NCI-H2196 (cell line): ENCODE measurements at regions not wholly inside any gene's neighbourhood (a gene's known extent, or its start where the extent isn't known, plus 50 kb on each side); places are given as distances from the start of the nearest gene placed in this dataset.
"Not testable (repeated sequence)": the region's sequence is repeated elsewhere in the genome, so short reads cannot be mapped to it uniquely, and the experiment has no call there.

Experiments used
- DNase-seq: peaks from one replicate; lab custom pipeline; 2025; ENCODE audit not compliant: unreplicated experiment; lab: John Stamatoyannopoulos, UW

DNA sequence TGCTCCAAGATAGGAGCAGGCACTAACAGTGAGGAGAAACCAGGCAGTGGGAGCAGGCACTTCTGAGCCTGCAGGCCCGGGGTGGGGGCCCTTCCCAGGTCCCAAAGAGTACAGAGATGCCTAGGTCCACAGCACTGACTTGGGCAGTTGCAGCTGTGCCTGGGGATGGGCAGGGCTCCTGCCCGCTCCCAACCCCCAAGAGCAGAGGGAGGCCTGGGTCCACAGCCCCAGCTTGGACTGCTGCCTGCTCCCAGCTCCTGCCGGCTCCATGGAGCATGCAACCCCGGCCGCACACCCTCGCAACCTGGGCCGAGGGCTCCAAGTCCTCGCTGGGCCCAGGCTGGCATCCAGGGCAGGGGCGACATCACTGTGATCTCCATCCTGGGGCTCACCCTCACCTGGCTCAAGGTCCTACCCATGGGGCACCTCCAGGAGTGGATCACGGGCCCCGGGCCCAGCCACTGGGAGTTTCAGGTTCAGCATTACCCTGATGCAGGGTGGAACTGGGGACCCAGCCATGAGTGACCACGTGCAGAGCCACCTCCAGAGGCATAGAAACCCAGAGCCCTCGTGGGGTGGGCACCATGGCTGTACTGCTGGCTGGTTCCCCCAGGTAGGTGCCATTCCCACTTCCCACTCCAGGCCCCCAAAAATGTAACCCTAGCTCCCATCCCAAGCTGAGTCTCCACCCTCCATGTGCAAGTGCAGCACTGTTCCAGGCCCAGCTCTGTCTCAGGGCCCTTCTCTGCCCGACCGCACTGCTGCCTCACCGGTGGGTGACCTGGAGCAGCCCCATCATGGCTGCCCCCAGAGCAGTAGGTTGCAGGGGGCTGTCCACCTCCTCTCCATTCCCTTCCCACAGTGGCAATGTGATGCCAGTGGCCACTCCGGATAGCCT, 325.6 kb downstream of the NR4A2 start:
- DNase-seq: no peak

DNA sequence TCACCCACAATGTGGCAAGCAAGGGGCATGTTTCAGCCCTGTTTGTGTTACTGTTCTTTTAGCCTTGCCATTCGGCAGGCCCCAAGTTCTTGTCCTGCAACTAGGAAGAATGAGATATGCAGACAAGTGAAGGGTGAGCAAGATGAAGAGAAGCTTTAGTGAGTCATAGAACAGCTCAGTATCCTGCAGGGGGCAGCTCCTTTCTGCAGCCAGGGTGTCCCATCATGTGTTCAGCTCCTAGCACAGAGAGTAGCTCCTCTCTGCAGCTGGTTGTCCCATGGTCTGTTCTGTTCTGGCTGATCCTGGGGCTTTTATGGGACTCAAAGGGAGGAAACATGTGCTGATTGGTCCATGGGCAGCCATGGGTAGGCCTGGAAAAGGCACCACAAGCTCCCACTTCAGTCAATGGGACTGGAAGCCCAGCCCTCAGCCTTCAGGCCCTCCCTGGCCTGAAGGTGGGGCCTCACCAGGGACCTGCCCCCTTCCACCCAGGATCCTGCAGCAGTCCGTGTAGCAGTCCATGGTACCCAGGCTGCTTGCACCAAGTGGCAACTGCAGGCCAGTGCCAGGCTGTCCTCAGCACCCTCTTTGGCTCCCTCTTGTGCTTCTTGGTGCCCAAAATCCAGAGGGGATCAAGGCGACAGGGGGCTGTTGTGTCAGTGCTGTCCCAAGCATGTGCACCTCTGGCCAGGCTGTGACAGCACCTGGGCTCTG, 326.4 kb downstream of the NR4A2 start:
- DNase-seq: no peak

DNA sequence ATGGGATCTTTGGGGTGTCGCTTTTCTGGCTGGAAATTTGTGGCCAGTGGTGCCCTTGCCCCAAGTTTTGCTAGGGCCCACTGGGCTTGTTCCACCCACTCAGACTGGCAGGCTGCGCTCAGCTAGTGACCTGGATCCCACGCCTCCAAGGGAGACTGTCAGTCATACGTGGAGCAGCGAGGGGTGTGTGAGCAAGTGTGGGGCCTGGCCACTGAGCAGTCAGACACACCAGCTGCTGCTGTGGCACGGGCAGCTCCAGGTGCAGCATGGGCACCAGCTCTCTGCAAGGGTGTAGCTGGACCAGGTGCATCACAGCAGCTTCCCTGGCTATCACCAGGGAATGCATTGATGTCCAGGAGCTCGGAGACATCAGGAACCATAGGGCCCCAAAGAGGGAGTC, 327.0 kb downstream of the NR4A2 start:
- no peak for DNase-seq

DNA sequence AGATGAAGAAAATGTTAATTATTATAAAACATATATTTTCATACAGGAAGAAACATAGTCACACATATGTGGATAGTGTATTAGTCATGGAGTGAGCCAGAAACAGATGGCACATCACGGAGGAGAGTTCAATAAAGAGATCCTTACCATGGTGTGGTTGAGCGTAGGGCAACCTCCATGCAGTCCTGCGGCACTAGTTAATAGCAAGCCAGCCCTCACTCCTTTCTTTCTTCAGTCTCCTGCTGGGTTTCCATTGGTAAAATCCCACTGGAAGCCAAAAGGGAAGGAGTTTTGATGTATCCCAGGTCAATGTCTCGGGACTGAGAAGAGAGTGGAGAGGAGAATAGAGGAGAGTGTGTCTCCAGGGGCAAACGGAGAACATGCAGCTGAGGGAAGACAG, 328.1 kb downstream of the NR4A2 start:
- DNase-seq: no peak

DNA sequence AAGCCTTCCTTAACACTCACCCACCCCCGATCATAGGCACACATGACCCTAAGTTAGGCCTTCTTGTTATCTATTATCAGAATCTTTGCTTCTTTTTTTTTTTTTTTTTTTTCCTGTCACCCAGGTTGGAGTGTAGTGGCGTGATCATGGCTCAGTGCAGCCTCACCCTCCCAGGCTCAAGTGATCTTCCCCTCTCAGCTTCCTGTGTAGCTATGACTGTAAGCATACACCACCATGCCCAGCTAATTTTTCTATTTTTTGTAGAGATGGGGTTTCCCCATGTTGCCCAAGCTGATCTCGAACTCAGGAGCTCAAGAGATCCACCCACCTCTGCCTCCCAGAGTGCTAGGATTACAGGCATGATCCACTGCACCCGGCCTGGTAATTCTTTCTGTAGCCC, 328.7 kb downstream of the NR4A2 start:
- DNase-seq: no peak

DNA sequence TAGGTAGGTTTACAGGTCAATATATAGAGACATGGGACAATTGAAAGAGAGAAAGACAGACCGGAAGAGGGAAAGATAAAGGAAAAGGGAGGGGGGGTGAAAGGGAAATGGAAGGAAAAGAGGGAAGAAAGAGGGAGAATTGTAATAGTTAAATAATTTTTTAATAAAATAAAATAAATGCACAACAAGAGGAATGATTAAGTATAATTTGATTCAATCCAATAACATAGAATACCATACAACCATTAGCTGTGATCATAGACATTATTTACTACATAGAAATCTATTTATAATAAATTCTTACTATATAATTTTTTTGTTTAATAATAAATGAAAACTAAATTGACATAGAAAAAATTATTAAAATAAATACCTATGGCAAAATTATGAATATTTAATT, 330.7 kb downstream of the NR4A2 start:
- DNase-seq: no peak

DNA sequence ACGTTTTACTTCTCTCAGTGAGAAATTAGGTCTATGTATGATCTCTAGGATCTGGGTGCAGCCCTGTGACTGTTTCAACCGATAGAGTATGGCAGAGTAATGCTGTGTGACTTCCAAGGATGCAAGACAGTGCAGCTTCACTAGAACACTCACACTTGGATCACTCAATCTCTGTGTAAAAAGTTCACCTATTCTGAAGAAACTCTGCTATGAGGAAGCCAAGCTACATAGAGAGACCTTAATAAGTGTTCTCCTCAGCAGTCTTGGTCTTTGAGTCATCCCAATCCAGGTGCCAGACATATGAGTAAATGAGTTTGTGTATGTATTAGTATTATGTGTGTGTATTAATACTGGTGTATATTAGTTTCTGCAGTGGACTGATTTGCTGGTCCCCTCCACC, 335.0 kb downstream of the NR4A2 start:
- DNase-seq: no peak

DNA sequence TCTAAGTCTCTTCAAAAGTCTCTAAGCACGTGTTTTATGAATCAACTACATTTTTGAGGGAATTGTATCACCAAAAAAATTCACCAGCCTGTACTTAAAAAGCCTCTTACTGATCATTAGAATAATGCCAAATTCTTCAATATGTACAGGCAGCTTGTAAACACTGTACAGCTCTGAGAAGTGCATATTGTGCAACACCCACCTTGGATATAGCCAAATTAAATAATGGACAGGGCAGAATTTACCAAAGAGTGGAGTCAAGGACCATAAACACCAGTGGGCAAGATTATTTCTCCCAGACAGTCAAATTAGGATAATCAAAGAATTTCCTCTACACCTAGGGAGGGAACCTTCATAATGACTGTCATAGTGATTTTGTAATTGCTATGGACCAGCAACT, 338.2 kb downstream of the NR4A2 start:
- no peak for DNase-seq

DNA sequence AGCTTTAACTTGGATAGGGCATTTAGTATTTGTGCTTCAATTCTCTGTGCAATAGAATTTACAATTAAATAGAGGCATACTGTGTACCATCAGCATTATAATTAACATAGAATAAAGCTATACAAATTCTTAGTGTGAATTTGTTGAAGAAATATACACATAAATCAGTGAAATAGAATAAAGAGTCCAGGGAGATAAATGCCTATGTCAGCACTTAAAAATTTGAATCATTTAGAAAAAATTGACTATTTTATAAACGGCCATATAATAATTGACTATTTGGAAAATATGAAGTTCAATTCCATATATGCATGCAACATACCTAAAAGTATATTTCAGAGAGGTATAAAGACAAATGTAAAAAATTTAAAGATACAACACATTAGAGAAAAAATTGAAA, 348.7 kb downstream of the NR4A2 start:
- no peak for DNase-seq

DNA sequence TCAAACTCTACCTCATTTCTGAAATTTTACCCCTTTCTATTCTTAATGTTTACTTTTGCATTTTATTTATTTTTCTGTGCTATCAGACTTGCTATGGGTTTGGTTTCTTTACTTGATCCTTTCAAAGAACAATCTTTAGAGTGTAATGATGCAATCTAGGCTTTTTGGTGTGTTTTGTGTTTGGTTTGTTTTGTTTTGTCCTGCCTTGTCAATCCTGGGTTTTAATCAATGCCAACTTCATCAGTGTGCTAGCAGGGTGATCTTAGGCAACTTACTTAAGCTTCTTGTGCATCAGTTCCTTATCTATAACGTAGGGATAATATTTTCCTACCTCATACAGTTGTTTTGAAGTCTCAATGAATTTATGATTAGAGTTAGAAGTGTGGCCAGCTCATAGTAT, 350.4 kb downstream of the NR4A2 start:
- DNase-seq: no peak

DNA sequence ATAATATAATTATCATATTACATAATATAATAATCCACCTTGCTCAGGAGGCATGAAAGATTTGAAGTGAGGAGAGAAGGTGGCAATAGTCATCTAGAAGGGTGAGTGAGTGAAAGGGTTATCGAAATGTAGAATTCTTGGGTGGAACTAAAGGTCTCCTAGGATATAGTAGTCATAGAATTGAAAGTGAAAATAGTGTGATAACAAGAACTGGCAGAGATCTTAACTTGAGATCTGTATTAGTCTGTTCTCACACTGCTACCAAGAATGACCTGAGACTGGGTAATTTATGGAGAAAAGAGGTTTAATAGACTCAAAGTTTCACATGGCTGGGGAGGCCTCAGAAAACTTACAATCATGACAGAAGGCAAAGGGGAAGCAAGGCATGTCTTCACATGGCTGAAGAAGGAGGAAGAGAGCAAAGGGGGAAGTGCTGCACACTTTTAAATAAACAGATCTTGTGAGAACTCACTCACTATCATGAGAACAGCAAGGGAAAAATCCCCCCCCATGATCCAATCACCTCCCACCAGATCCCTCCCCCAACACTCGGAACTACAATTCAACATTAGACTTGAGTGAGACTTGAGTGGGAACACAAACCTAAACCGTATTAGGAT, 351.5 kb downstream of the NR4A2 start:
- no peak for DNase-seq

DNA sequence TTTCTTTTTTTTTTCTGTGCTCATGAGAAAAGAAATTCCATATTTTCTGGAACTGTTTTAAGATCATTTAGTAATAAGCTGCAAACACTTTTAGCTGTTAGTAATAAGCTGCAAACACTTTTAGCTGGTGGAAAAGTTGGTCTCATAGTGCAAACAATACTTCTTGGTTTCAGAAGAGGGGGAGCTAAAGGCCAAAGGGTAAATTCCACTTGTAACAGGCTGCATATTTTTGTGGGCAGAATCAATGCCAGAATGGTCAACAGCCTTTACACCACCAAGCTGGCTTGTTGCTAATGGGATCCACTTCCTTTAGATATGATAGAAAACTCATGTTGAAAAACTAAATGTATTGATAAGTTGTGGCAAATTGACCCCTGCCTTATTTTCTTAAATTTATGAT, 356.8 kb downstream of the NR4A2 start:
- no peak for DNase-seq

DNA sequence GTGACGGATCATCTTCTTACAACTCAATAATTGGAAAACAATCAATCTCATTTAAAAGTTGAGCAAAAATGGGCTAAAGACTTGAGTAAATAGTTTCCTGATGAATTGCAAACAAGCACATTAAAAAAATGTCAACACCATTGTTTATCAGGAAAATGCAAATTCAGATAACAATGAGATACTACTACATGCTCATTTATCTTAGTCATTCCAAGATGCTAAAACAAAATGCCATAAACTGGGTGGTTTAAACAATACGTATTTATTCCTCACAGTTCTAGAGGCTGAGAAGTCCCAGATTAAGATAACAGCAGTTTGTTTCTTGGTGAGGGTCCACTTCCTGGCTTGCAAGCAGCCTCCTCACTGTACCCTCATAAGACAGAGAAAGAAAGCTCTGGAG, 359.6 kb downstream of the NR4A2 start:
- DNase-seq: no peak

DNA sequence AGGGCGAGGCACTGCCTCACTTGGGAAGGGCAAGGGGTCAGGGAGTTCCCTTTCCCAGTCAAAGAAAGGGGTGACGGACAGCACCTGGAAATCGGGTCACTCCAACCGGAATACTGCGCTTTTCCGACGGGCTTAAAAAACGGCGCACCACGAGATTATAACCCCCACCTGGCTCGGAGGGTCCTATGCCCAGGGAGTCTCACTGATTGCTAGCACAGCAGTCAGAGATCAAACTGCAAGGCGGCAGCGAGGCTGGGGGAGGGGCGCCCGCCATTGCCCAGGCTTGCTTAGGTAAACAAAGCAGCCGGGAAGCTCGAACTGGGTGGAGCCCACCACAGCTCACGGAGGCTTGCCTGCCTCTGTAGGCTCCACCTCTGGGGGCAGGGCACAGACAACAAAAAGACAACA, 366.5 kb downstream of the NR4A2 start:
- not testable (repeated sequence) for DNase-seq

DNA sequence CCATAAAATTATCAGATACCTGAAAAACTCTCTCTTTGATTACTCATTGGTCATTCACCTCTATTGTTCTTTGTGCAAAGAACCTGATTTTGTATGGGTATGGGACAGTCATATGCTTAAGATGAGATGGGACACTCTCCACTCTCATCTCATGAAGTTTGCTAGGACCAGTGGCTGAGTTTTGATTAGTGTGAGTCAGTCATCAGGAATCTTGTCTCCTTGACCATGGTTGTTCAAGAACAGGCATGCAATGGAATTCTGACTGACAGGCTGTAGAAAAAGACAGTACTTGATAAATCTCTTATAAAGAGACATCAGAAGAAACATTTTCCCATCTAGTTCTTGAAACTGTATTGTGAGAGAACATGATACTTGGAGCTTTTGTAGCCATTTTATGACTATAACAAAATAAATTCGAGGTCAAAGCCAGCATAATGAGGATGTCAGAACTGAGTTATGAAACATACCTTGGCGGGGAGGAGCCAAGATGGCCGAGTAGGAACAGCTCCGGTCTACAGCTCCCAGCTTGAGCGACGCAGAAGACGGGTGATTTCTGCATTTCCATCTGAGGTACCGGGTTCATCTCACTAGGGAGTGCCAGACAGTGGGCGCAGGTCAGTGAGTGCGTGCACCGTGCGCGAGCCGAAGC, 367.0 kb downstream of the NR4A2 start:
- no peak for DNase-seq

DNA sequence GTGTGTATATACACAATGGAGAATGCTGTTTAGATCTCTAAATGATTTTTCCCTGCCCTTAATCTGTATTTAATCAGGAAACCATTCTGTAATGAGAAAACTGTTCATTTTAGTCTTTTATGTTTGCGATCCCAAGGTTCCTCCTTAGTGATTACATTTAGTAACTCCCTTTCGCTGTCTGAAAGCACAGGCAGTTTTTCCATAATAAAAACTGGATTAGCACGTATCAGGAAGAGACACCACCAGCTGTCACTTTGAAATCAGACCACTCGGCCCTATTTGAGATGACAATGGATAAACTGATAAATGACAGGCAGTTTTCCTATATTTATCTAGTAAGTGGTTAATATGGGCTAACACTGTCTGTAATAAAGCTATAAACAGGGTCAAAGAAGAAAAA, 370.9 kb downstream of the NR4A2 start:
- DNase-seq: no peak

DNA sequence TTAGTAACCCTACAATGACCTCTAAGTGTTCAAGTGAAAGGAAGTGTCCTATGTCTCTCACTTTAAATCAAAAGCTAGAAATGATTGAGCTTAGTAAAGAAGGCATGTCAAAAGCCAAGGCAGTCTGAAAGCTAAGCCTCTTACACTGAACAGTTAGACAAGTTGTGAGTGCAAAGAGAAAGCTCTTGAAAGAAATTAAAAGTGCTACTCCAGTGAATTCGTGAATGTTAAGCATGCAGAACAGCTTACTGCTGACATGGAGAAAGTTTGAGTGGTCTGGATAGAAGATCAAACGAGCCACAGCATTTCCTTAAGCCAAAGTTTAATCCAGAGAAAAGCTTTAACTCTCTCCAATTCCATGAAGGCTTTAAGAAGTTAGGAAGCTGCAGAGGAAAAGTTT, 373.7 kb downstream of the NR4A2 start:
- DNase-seq: no peak

DNA sequence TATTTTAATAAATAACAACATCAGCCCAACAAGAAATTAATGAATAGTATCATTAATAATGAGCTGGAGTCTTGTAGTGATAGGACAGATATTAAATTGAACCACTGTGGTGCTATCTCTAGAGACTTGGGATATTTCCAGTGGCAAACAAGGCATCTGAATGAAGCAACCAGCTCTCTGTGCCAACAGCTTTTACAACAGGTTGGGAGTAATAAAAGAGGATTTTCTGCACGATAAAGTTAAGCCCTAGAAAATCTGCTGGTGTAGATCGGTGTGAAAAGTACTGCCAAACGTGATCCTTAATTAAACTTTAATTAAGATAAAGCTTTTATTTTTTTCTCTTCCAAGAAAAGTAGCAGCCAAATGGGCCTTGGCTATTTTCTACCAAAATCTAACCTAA, 385.5 kb downstream of the NR4A2 start:
- no peak for DNase-seq

DNA sequence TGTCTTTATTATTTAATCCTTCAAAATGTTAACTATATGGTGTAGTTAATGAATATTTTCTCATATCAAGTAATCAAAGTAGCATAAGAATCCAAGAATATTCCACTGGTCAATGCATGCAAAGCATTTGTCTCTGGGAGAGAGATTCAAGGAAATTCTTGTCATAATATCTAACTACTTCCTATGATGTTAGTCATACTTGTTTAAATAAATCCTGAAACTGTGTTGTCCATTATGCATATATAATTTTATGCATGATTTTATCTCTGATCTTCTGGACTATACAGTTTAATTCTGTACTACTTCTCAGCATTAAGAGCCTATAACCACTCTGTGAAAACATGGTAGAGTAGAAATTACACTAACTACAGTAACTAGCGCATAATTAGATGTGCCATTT, 388.3 kb downstream of the NR4A2 start:
- DNase-seq: no peak

DNA sequence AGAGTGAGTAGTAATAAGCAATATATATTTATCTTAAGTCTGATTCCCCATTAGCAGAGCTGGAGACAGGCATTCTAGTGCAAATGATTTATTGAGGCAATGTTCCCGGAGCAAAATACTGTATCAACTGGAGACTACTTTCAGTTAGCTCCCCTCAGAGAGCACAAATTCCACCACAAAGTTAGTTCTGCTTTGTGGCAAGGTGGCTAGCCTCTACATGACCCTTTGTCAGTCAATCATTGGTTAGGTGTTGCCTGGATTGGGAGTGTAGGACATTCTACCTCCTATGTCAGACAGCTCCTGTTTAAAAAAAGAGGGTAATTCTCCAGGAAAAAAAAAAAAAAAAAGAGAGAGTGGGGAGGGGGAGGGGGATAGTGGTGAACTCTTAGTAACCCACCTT, 402.2 kb downstream of the NR4A2 start:
- DNase-seq: no peak

DNA sequence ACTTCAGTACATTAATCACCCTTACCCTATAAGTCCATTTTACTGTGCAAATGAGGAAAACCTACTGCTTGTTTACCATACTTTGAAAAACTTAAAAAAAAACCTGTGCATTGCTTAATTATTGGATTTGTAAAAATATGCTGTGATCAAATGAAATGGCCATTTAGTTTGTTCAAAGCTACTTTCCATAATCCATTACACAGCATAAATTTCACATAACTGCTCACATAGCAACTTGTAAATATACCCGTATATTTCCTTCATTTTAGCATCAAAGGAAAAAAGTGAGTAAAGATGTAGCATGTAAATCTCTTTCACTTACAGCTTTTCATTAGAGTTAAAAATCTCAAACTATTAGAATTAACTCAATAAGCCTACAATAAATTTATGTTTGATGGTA, 415.1 kb downstream of the NR4A2 start:
- DNase-seq: no peak

DNA sequence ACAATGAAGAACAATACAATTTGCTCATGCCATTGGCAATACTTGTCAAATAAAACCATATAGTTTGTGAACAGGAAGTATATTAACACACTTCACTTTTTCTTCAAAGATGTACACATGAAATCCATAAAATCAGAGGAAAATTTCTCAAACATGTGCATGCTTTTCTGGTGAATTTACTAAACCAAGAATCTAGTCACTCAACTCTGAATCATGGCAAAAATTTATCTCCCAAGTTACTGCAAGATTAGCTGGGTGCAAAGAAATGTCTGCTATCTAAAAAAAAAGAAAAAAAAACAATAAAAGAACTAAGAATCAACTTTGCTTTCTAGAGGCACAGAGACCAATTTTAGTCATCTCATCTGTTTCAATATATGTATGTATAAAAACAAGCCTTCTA, 419.2 kb downstream of the NR4A2 start:
- DNase-seq: no peak
